K562 (cell line): ENCODE measurements at regions not wholly inside any gene's neighbourhood (a gene's known extent, or its start where the extent isn't known, plus 50 kb on each side); places are given as distances from the start of the nearest gene placed in this dataset.

ENCODE experiments used
- ATAC-seq: fragments of 200-7000 bp; cut with Tn5 transposase; 3 replicates; pipeline ENCODE4 v1.9.1; 2020; ENCODE audit warnings: moderate library complexity
- BruUV-seq: library from RNA; stranded (reverse); fragments of 400-500 nt; replicated peaks from 2 replicates; lab custom pipeline; 2021; lab: Mats Ljungman, UMichigan
- CTCF ChIA-PET: fragments of 300-600 bp; formaldehyde crosslinking; extraction: SDS; loops from one replicate; lab custom pipeline; 2021; ENCODE audit warnings: low intra/inter-chr PET ratio; lab: Yijun Ruan, JAX
- POLR2A ChIA-PET: fragments of 300-600, 350-650 bp; sonication (Branson Sonifier 250); formaldehyde crosslinking; extraction: SDS; loops from one replicate; lab custom pipeline; 2021; ENCODE audit warnings: antibody characterized with exemption, inconsistent platforms; lab: Yijun Ruan, JAX
- DNase-seq, 4 experiments: peaks; one replicate each; pipeline versions ENCODE4 v3.0.0 to v3.0.0-alpha.2; 2011 to 2018; ENCODE audit warnings: low spot score in 3 of 4, mixed read lengths in 3 of 4; ENCODE audit errors: extremely low read depth in 1 of 4
- FAIRE-seq: peaks from 2 replicates; lab custom pipeline; 2011; peaks lifted over from hg19 to GRCh38; lab: Jason Lieb, UNC
- H2AFZ ChIP-seq: 2 replicates; pipeline ENCODE4 v1.6.0; 2011; ENCODE audit warnings: low read depth, low read length, control low read depth, inconsistent platforms
- H3K27ac ChIP-seq: fragments of 200-600 bp; 3 replicates; pipeline ENCODE4 v1.8.0; 2011; ENCODE audit warnings: low read depth, mild to moderate bottlenecking, control low read depth, inconsistent platforms, low read length, moderate library complexity, mixed read lengths; ENCODE audit errors: extremely low read depth
- H3K27me3 ChIP-seq, 2 experiments: fragments of 300-600 bp in 1 of 2; 2 replicates in 1 of 2; 3 replicates in 1 of 2; pipeline versions ENCODE4 v1.6.0 to v1.8.0; 2011; ENCODE audit warnings: inconsistent platforms in 2 of 2, low read length in 2 of 2, mild to moderate bottlenecking in 1 of 2, mixed read lengths in 1 of 2, moderate library complexity in 1 of 2; ENCODE audit not compliant: control insufficient read depth in 2 of 2, insufficient read depth in 2 of 2
- H3K36me3 ChIP-seq: fragments of 300-600 bp; 3 replicates; pipeline ENCODE4 v1.8.0; 2011; ENCODE audit warnings: mild to moderate bottlenecking, low read length, inconsistent platforms; ENCODE audit not compliant: control insufficient read depth, insufficient read depth
- H3K4me1 ChIP-seq, 2 experiments: fragments of 200-600 bp in 1 of 2; replicated peaks in 1 of 2; 2 replicates in 1 of 2; 3 replicates in 1 of 2; pipeline versions ENCODE4 v1.5.1 to v1.8.0; 2011; ENCODE audit warnings: inconsistent platforms in 2 of 2, low read length in 2 of 2, mild to moderate bottlenecking in 1 of 2, mixed read lengths in 1 of 2, moderate library complexity in 1 of 2; ENCODE audit not compliant: control insufficient read depth in 2 of 2, insufficient read depth in 2 of 2
- H3K4me2 ChIP-seq: 2 replicates; pipeline ENCODE4 v1.6.1; 2011; ENCODE audit warnings: low read length, control low read depth, inconsistent platforms, mixed read lengths; ENCODE audit not compliant: insufficient read depth
- H3K4me3 ChIP-seq: fragments of 200-600 bp; sonication (generic), shearing (Covaris generic); 2 replicates; pipeline ENCODE4 v1.5.1; 2016; ENCODE audit warnings: control low read depth, inconsistent platforms
- H3K79me2 ChIP-seq: fragments of 200-600 bp; 3 replicates; pipeline ENCODE4 v1.8.0; 2011; ENCODE audit warnings: low read length, inconsistent platforms; ENCODE audit not compliant: control insufficient read depth, insufficient read depth
- H3K9ac ChIP-seq, 2 experiments: 2 replicates each; pipeline versions ENCODE4 v1.6.0 to v1.6.1; 2011; ENCODE audit warnings: low read depth in 2 of 2, low read length in 2 of 2, control low read depth in 1 of 2, inconsistent platforms in 1 of 2, mild to moderate bottlenecking in 1 of 2, mixed read lengths in 1 of 2; ENCODE audit not compliant: insufficient read depth in 1 of 2
- H3K9me1 ChIP-seq: one replicate; pipeline ENCODE4 v1.6.0; 2011; ENCODE audit warnings: inconsistent platforms, mild to moderate bottlenecking, low read length, moderate library complexity; ENCODE audit not compliant: control insufficient read depth, insufficient read depth
- H3K9me3 ChIP-seq: replicated peaks from 2 replicates; pipeline ENCODE4 v1.5.1; 2011; ENCODE audit warnings: low read depth, low read length, inconsistent platforms; ENCODE audit not compliant: control insufficient read depth, insufficient read depth
- H4K20me1 ChIP-seq: replicated peaks from 2 replicates; pipeline ENCODE4 v1.6.1; 2011; ENCODE audit warnings: low read length, inconsistent platforms, mixed read lengths; ENCODE audit not compliant: control insufficient read depth, insufficient read depth
- ARHGAP35 ChIP-seq: fragments of 450-650 bp; IDR thresholded peaks from 2 replicates; pipeline ENCODE4 v1.6.1; 2018; ENCODE audit not compliant: partially characterized antibody
- CBFA2T2 ChIP-seq: fragments of 450-650 bp; conservative IDR thresholded peaks from 2 replicates; pipeline ENCODE4 v1.6.1; 2017; ENCODE audit warnings: mild to moderate bottlenecking
- ETV6 ChIP-seq, 3 experiments: fragments of 150-350 bp in 1 of 3; sonication (generic) in 1 of 3; formaldehyde crosslinking in 1 of 3; IDR thresholded peaks; 2 replicates each; pipeline versions ENCODE4 v1.6.1 to v1.8.0; 2014 to 2022; ENCODE audit warnings: borderline replicate concordance in 2 of 3, low read depth in 2 of 3, antibody characterized with exemption in 1 of 3, low read length in 1 of 3, mild to moderate bottlenecking in 1 of 3, missing genetic modification reagents in 1 of 3
- KDM4B ChIP-seq, 2 experiments: fragments of 450-650 bp in 1 of 2; sonication (generic) in 1 of 2; IDR thresholded peaks; 2 replicates each; pipeline ENCODE4 v1.6.1; 2016 to 2017; ENCODE audit warnings: borderline replicate concordance in 2 of 2, antibody characterized with exemption in 1 of 2, low read depth in 1 of 2, mild to moderate bottlenecking in 1 of 2
- MXI1 ChIP-seq: IDR thresholded peaks from 2 replicates; pipeline ENCODE4 v1.6.1; 2011; ENCODE audit warnings: low read depth, mild to moderate bottlenecking, improper control_type of control experiment, low read length
- NFATC3 ChIP-seq: fragments of 450-650 bp; IDR thresholded peaks from 2 replicates; pipeline ENCODE4 v1.6.1; 2017; ENCODE audit warnings: mild to moderate bottlenecking
- RNF2 ChIP-seq: sonication (generic); IDR thresholded peaks from 2 replicates; pipeline ENCODE4 v1.6.1; 2016
- SUPT5H ChIP-seq: fragments of 450-650 bp; IDR thresholded peaks from 2 replicates; pipeline ENCODE4 v1.6.1; 2016
- TBP ChIP-seq: optimal IDR thresholded peaks from 2 replicates; pipeline ENCODE3; 2011; ENCODE audit warnings: low read depth, low read length, improper control_type of control experiment
- ZNF785 ChIP-seq: fragments of 250-450 bp; sonication (Bioruptor Pico); IDR thresholded peaks from 2 replicates; pipeline ENCODE4 v1.4.0; 2020; ENCODE audit warnings: mild to moderate bottlenecking
- in situ Hi-C: fragments of 300-500 bp; cut with MboI; formaldehyde crosslinking; loops from 4 replicates; pipeline ENCODE4 v1.15.0; 2018; ENCODE audit warnings: inconsistent platforms, mixed read lengths
- intact Hi-C: fragments of 100-400 bp; cut with micrococcal nuclease; formaldehyde crosslinking; loops from 2 replicates; pipeline ENCODE4 v1.14.2; 2022
- TF ChIP-seq, protein P1 (sequence below): fragments of 450-650 bp; IDR thresholded peaks from 2 replicates; pipeline ENCODE4 v1.7.0; 2016; ENCODE audit warnings: borderline replicate concordance
- TF ChIP-seq, protein P2 (sequence below): sonication (generic); formaldehyde crosslinking; IDR thresholded peaks from 2 replicates; pipeline ENCODE4 v1.8.0; 2022; ENCODE audit warnings: mild to moderate bottlenecking, low read depth, missing genetic modification reagents

DNA sequence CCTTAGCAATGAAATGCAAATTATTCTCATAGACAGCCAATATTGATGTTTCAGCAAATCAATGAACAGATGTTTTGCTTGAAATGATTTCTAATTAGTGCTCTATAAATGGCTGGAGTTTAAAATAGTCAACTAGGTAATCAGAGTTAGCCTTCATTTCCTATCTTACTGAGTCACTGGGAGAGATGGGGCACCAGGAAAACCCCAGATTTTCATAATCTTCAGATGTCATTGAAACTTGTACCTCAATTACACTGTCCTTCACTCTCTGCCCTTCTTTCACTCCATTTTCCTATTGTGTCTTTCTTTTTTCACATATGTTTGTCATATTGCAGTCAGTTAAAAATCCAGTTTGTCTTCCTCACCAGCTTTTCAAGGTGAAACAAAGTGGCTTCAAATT, 92.7 kb downstream of the C12orf75 start:
- ATAC-seq (no peak), DNase-seq (no peak), FAIRE-seq (no peak)
- CTCF ChIA-PET, result interaction anchor here (0.6 kb wide), 1 partner anchor 1224 kb away, joined by 5 read pairs; no protein-coding TSS in a partner anchor
- Histone ChIP-seq H3K9me3 (no peaks in the 10 kb centered on the region), H3K4me3 (no peak overlapping the region), H3K4me1 (no peaks in the 10 kb centered on the region), H3K27ac (no peak overlapping the region), H3K9me1 (no peaks in the 10 kb centered on the region), H3K27me3 (no peaks in the 10 kb centered on the region), H3K79me2 (no peaks in the 10 kb centered on the region), H3K36me3 (no peaks in the 10 kb centered on the region), H3K4me2 (no peak overlapping the region), H3K9ac (no peak overlapping the region), H2AFZ (no peak overlapping the region), H4K20me1 (no peaks in the 10 kb centered on the region)
- in situ Hi-C loops (loop anchor here (5.0 kb wide), 1 partner anchor 709 kb away; no protein-coding TSS in a partner anchor), intact Hi-C loops (no loop called here)
- POLR2A ChIA-PET, result interaction anchor here (0.7 kb wide), 1 partner anchor 710 kb away, joined by 3 read pairs; no protein-coding TSS in a partner anchor
- TF ChIP-seq ZNF785 (no peak), SUPT5H (no peak), CBFA2T2 (no peak), MXI1 (no peak), ETV6 (IDR thresholded peaks at IDR 0.05; ENCODE audit: borderline replicate concordance in 1 of 2, low read depth in 2 of 2, low read length in 1 of 2) (no peak), ETV6 (CRISPR knock-in tag; IDR thresholded peaks at IDR 0.05; ENCODE audit: borderline replicate concordance) (no peak), NFATC3 (no peak), RNF2 (no peak), TBP (no peak), KDM4B (IDR thresholded peaks at IDR 0.05; ENCODE audit: borderline replicate concordance in 2 of 2, low read depth in 1 of 2) (no peak), ARHGAP35 (no peak)
- TF ChIP-seq, protein P1, sequence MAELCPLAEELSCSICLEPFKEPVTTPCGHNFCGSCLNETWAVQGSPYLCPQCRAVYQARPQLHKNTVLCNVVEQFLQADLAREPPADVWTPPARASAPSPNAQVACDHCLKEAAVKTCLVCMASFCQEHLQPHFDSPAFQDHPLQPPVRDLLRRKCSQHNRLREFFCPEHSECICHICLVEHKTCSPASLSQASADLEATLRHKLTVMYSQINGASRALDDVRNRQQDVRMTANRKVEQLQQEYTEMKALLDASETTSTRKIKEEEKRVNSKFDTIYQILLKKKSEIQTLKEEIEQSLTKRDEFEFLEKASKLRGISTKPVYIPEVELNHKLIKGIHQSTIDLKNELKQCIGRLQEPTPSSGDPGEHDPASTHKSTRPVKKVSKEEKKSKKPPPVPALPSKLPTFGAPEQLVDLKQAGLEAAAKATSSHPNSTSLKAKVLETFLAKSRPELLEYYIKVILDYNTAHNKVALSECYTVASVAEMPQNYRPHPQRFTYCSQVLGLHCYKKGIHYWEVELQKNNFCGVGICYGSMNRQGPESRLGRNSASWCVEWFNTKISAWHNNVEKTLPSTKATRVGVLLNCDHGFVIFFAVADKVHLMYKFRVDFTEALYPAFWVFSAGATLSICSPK, result no peak
- TF ChIP-seq, protein P2, sequence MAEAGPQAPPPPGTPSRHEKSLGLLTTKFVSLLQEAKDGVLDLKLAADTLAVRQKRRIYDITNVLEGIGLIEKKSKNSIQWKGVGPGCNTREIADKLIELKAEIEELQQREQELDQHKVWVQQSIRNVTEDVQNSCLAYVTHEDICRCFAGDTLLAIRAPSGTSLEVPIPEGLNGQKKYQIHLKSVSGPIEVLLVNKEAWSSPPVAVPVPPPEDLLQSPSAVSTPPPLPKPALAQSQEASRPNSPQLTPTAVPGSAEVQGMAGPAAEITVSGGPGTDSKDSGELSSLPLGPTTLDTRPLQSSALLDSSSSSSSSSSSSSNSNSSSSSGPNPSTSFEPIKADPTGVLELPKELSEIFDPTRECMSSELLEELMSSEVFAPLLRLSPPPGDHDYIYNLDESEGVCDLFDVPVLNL (CRISPR knock-in tag), result no peak
- BruUV-seq, result no TSS peak
